NCI-H446 (cell line): ENCODE measurements at regions not wholly inside any gene's neighbourhood (a gene's known extent, or its start where the extent isn't known, plus 50 kb on each side); places are given as distances from the start of the nearest gene placed in this dataset.
A peak's percentile ranks its signal among the peaks of the same experiment; 100 is the strongest.

ENCODE experiments used
- DNase-seq, 2 experiments: peaks; one replicate each; lab custom pipeline; 2025; lab: John Stamatoyannopoulos, UW

DNA sequence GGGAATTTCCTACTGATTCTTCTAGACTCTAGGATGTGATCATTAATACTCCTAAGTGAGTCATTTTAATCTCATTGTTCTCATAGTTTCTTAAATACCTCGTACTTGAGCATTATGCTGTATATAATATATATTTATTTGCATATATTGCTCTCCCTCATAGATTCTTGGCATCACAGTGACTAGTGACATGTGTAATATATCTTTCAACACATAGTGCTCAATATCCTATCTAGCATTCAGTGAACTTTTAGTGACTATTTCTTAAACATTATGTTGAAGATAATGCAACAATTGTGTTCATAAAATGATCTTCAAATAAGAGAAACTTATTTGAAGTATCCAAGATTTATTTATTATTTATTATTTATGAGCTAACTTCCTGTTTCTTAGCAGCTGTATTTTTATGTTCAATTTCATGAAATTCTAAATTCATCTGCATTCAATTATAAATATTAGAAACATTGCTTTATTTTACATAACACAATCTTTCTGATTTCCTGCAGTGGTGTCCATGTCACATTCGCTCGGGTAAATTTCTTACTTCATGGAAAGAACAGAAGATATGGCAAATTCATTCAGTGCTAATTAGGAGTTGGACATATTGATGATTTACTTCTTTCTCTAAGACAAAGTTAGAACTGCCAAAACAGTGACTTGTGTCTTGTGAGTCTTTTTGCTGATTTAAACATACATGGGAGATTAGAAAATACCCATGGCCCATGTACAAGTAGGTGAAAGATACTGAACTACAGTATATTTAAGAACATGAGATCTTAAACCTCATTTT is 1095.5 kb upstream of the IGFBP7 start:
- DNase-seq: no peak

GRCh38 chr4:58192217-58192616 is 1082.0 kb upstream of the IGFBP7 start:
- no peak for DNase-seq

GRCh38 chr4:58191109-58191508 is 1080.9 kb upstream of the IGFBP7 start:
- no peak for DNase-seq

- no peak for DNase-seq
These were observed 1078.1 kb upstream of the IGFBP7 start for GRCh38 chr4:58188316-58188715.

DNA sequence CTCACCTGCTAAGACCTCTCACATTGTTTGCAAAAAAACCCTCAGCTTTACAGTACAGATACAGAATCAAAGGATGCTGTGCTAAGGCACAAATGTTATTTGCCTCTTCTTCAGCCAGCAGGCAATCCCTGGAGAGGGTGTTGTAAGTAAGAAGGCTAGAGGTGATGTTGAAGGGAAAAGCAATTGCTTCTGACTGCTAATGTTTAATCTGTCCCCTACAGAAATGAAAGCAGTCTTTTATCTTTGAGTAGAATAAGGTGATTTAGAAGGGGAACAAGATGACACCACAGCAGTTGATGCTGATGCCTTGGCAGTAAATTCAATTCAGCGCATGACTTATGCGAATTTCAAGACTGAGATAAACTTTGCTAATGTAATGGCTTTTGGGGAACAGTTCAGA is 1064.8 kb upstream of the IGFBP7 start:
- DNase-seq: no peak

DNA sequence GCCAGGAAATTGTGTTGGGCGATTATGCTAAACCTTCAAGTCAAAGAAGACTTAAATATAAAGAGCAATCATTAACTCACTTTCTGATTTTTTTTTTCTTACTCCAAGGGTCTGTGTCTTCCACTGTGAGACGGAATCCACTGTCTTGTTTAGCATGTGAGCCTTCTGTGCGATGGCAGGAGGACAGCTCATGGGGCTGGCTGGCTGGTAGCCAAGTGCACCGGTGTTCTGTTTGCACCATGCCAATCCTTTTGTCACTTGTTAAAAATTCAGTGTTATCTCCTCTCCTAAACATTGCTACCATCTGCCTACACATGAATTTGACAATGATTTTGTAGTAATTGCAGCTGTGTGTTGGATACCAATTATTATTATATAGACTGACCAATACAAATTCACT is 1056.3 kb upstream of the IGFBP7 start:
- peak in 1 of 2 experiments; percentile 53 for DNase-seq

DNA sequence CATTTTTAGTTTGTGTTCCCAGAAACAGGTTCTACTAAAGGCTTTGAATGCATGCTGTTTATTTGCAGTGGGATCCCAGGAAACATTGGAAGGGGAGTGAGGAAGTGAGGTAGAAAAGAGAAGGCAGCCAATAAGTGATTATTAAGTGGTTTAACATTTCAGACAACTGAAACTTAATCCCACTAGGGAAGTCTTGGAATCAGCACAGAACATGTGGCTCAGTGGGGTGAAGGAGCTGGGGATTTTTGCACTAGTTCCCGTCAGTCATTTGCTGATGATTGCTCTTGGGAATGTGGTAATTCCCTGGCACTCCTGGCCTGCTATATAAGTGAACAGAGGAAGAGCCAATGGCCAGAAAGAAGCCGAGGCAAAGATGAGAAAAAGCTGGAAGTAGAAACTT is 1053.0 kb upstream of the IGFBP7 start:
- DNase-seq: peak in 1 of 2 experiments; percentile 51

DNA sequence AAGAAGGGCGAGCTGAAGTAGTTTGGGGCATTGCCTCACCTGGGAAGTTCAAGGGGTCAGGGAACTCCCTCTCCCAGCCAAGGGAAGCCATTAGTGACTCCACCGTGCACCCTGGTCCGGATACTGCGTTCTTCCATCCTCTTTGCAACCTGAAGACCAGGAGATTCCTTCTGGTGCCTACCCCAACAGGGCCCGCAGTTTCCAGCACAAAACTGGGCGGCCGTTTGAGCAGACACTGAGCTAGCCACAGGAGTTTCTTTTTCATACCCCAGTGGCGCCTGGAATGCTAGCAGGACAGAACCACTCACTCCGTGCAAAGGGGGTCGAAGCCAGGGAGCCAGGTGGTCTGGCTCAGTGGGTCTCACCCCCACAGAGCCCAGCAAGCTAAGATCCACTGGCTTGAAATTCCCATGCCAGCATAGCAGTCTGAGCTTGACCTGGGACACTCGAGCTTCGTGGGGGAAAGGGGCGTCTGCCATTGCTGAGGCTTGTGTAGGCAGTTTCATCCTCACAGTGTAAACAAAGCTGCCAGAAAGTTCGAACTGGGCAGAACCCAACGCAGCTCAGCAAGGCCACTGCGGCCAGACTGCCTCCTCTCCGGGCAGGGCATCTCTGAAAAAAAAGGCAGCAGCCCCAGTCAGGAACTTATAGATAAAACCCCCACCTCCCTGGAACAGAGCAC is 1039.4 kb upstream of the IGFBP7 start:
- no peak for DNase-seq

DNA sequence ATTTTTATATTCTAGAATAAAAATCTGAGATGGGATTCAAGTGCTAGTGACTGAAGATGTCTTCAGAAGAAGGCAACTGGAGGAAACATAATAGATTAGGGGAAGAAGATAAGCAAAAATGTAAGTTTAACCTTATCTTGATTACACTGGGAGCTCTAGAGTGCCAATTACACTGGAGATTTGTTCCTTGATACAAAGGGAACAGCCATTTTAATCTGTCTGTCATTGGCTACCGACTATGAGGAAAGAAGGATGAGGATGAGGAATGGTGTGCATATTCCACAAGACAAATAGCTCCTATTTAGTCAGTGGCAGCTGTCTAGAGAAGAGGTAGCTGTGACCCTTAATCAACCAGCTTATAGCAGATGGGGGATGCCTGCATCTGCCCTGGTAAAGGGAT is 1034.5 kb upstream of the IGFBP7 start:
- DNase-seq: peak in 1 of 2 experiments; percentile 10

DNA sequence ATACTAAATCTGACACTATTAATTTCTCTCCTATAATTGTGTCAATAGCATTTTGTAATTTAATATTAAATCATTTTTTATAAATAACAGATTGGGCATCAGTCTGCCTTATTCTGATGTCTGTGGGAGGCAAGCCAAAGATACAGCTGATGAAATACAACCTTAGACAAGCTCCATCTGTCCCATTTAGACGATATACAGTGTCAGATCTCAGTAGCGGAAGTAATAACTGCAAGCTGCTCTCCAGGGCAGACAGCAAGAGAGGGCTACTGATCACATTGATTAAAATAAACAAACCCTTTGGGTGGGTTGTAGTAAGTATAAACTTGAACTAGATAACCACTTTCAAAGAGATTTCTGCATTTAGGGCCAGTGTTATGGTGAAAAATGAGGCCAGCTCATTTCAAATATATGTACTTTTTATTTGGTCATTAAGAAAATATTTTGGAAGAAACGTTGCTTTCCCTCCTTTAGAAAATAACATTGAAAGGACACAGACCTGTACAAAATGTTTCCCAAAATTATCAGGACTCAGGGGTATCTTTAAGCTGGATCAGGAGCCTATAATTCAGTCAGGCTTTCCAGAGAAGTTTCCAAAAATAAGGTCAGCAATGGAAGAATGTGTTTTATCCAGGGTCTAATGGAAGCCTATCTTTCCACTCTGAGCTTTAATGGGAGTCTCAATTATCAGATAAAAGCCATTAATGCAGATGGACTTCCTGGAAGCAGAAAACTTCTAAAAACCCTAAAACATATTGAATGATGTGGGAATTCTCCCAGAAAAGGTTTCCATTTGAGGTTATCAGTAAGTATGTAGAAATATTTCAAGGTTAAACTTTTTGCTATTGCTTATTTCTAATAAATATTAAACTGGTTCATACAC is 1028.8 kb upstream of the IGFBP7 start:
- DNase-seq: peak in 1 of 2 experiments; percentile 62

DNA sequence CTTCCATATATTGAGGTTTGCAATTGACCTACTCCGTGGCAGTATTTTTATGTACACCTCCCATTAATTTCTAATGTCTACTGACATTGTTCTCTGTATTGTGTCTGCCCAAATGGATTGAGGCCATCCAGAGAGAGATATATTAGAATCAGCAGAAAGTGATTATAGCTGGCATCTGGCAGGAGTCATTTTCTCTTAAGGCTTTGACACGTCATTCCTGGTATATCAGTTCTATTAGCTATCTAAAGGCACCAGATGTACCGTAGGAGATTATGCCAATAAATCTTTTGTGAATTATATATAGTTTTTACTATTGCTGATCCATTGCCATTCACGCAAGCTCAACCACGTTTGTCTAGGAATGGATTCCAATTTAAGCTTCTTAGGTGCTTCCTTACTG is 1026.4 kb upstream of the IGFBP7 start:
- no peak for DNase-seq

GRCh38 chr4:58127680-58128079 is 1017.5 kb upstream of the IGFBP7 start:
- DNase-seq: no peak

GRCh38 chr4:58119298-58119697 is 1009.1 kb upstream of the IGFBP7 start:
- no peak for DNase-seq

GRCh38 chr4:58113126-58113525 is 1002.9 kb upstream of the IGFBP7 start:
- peak; percentile 12 to 53 for DNase-seq

- DNase-seq: no peak
These were observed 1001.6 kb upstream of the IGFBP7 start for GRCh38 chr4:58111818-58112217.

GRCh38 chr4:58093352-58093751 is 983.2 kb upstream of the IGFBP7 start:
- no peak for DNase-seq

- DNase-seq: no peak
These were observed 980.4 kb upstream of the IGFBP7 start for GRCh38 chr4:58090539-58090938.

- DNase-seq: no peak
These were observed 971.2 kb upstream of the IGFBP7 start for GRCh38 chr4:58081356-58081755.

- DNase-seq: no peak
These were observed 965.5 kb upstream of the IGFBP7 start for GRCh38 chr4:58075724-58076123.

GRCh38 chr4:58074382-58074781 is 964.2 kb upstream of the IGFBP7 start:
- DNase-seq: no peak

GRCh38 chr4:58070726-58071125 is 960.5 kb upstream of the IGFBP7 start:
- no peak for DNase-seq

DNA sequence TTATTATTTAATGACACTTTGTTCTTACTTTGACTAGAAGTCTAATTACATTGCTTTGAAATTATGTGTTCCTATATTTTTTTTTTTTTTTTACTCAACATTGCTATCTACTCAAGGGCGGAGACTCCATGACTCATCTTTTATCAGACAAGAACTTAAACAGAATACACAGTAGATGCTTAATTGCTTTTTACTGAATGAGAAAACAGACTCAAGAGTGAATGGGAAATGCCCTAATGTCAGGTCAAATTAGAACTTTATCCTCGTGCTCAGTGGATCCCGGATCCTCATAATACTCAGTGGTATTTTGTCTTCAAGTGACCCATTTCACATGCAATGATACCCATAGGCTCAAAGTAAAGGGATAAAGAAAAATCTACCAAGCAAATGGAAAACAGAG is 954.5 kb upstream of the IGFBP7 start:
- DNase-seq: no peak
